ENCODE measurements at regions not wholly inside any gene's neighbourhood (a gene's known extent, or its start where the extent isn't known, plus 50 kb on each side); places are given as distances from the start of the nearest gene placed in this dataset.
"Not testable (repeated sequence)": the region's sequence is repeated elsewhere in the genome, so short reads cannot be mapped to it uniquely, and the experiment has no call there.

DNA sequence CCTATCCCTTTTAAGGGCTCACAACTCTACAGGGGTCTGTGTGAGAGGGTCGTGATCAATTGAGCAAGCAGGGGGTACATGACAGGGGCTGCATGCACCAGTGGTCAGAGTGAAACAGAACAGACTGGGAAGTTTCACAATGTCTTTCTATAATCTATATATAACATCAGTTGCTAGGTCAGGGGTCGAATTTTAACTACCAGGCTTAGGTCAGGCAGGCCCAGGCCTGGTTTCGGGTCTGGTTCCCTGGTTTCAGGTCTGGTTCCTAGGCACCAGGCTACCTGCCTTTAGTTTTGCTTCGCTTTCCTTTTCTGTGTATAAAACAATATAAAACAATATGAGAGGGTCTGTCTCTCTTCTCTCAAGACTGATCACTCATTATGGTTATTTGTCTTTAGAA is 390.2 kb upstream of the CHORDC1 start:
- TF ChIP-seq, protein P1, sequence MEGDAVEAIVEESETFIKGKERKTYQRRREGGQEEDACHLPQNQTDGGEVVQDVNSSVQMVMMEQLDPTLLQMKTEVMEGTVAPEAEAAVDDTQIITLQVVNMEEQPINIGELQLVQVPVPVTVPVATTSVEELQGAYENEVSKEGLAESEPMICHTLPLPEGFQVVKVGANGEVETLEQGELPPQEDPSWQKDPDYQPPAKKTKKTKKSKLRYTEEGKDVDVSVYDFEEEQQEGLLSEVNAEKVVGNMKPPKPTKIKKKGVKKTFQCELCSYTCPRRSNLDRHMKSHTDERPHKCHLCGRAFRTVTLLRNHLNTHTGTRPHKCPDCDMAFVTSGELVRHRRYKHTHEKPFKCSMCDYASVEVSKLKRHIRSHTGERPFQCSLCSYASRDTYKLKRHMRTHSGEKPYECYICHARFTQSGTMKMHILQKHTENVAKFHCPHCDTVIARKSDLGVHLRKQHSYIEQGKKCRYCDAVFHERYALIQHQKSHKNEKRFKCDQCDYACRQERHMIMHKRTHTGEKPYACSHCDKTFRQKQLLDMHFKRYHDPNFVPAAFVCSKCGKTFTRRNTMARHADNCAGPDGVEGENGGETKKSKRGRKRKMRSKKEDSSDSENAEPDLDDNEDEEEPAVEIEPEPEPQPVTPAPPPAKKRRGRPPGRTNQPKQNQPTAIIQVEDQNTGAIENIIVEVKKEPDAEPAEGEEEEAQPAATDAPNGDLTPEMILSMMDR (IDR thresholded peaks at IDR 0.05; ENCODE audit: low read depth, low read length, poor library complexity, severe bottlenecking), result not testable (repeated sequence)
- not testable (repeated sequence) for TF ChIP-seq EZH2phosphoT487 (IDR thresholded peaks at IDR 0.05; ENCODE audit: borderline replicate concordance, low read length)

Measured in DOHH2 (cell line).